CD4-positive, CD25-positive, alpha-beta regulatory T cell (primary cell): ENCODE measurements at regions not wholly inside any gene's neighbourhood (a gene's known extent, or its start where the extent isn't known, plus 50 kb on each side); places are given as distances from the start of the nearest gene placed in this dataset.
"Not testable (repeated sequence)": the region's sequence is repeated elsewhere in the genome, so short reads cannot be mapped to it uniquely, and the experiment has no call there.

Experiments
- ATAC-seq, 2 donors: fragments of 150-1000 bp; cut with Tn5 transposase; one replicate each; pipeline ENCODE4 v1.10.0; 2021; ENCODE audit warnings: low read depth in 2 of 2, moderate number of reproducible peaks in 2 of 2, moderate library complexity in 1 of 2
- DNase-seq, 3 donors: peaks; one replicate each; pipeline versions ENCODE4 v3.0.0 to v3.0.0-alpha.2; 2012 to 2022; ENCODE audit warnings: mixed read lengths in 1 of 3
- H3K27ac ChIP-seq: one replicate; pipeline ENCODE4 v1.7.0; 2013; ENCODE audit warnings: mild to moderate bottlenecking, low read length; ENCODE audit not compliant: insufficient read depth, poor library complexity, severe bottlenecking
- H3K27me3 ChIP-seq: one replicate; pipeline ENCODE4 v1.7.0; 2013; ENCODE audit warnings: low read length; ENCODE audit not compliant: control insufficient read depth, insufficient read depth
- H3K36me3 ChIP-seq: one replicate; pipeline ENCODE4 v1.7.0; 2013; ENCODE audit warnings: mild to moderate bottlenecking, low read length, moderate library complexity; ENCODE audit not compliant: control insufficient read depth, insufficient read depth
- H3K4me1 ChIP-seq: 2 replicates; pipeline ENCODE4 v1.7.0; 2013; ENCODE audit warnings: mild to moderate bottlenecking, low read length; ENCODE audit not compliant: insufficient read depth, control insufficient read depth, poor library complexity, severe bottlenecking
- H3K4me3 ChIP-seq: one replicate; pipeline ENCODE4 v1.7.0; 2013; ENCODE audit warnings: low read depth, mild to moderate bottlenecking, low read length, moderate library complexity
- H3K9me3 ChIP-seq, 2 experiments: 1 replicate in 1 of 2; 2 replicates in 1 of 2; pipeline ENCODE4 v1.7.0; 2013; ENCODE audit warnings: low read length in 2 of 2, mild to moderate bottlenecking in 1 of 2, moderate library complexity in 1 of 2; ENCODE audit not compliant: control insufficient read depth in 2 of 2
- H3K27ac Mint-ChIP-seq, 3 donors: one replicate each; pipeline ENCODE4 v1.8.0; 2020 to 2022; ENCODE audit warnings: mild to moderate bottlenecking in 3 of 3, mixed read lengths in 3 of 3, moderate library complexity in 2 of 3
- H3K27me3 Mint-ChIP-seq: one replicate; pipeline ENCODE4 v1.8.0; 2022; ENCODE audit warnings: mild to moderate bottlenecking, mixed read lengths
- H3K36me3 Mint-ChIP-seq: one replicate; pipeline ENCODE4 v1.8.0; 2020; ENCODE audit warnings: mixed read lengths
- H3K4me1 Mint-ChIP-seq, 4 donors: one replicate each; pipeline ENCODE4 v1.8.0; 2020 to 2022; ENCODE audit warnings: mixed read lengths in 4 of 4, mild to moderate bottlenecking in 1 of 4
- H3K4me3 Mint-ChIP-seq, 4 donors: one replicate each; pipeline ENCODE4 v1.8.0; 2020 to 2022; ENCODE audit warnings: mild to moderate bottlenecking in 4 of 4, mixed read lengths in 4 of 4, moderate library complexity in 3 of 4
- H3K9me3 Mint-ChIP-seq, 7 donors: one replicate each; pipeline ENCODE4 v1.8.0; 2020 to 2022; ENCODE audit warnings: mixed read lengths in 7 of 7, mild to moderate bottlenecking in 3 of 7, moderate library complexity in 2 of 7

DNA sequence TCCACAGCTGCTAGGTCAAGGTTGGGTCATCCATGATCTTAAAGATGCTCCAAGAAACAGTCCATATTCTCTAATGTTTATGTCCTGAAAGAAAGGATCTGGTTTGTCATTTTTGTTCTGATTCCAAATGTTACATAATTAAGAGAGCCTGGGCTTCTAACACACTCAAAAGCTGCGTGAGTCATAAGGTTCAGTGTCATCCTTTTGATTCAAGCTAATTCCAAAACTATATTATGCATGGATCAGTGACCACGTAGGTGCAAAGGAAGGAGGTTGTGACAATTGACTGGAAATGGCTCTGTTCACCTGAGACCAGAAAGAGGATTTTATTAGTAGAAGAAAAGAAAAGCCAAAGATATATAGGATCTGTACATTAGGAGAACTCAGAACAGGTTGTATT is 268.7 kb upstream of the GK2 start:
- DNase-seq = no peak
- H3K36me3 Mint-ChIP-seq = no peaks in the 10 kb centered on the region
- ATAC-seq = no peak
- no peak overlapping the region for H3K4me3 Mint-ChIP-seq
- H3K36me3 ChIP-seq = no peaks in the 10 kb centered on the region
- H3K9me3 ChIP-seq = no peaks in the 10 kb centered on the region
- H3K27ac Mint-ChIP-seq = no peak overlapping the region
- H3K27me3 Mint-ChIP-seq = no peaks in the 10 kb centered on the region
- H3K4me1 Mint-ChIP-seq = peaks cover 0 to 7% (median 1%) of the 10 kb centered on the region in 4 donors
- no peak overlapping the region for H3K4me3 ChIP-seq
- H3K4me1 ChIP-seq = no peaks in the 10 kb centered on the region
- no peaks in the 10 kb centered on the region for H3K27me3 ChIP-seq
- H3K9me3 Mint-ChIP-seq = peaks cover 0 to 3% (median 2%) of the 10 kb centered on the region in 7 donors
- H3K27ac ChIP-seq = no peak overlapping the region

DNA sequence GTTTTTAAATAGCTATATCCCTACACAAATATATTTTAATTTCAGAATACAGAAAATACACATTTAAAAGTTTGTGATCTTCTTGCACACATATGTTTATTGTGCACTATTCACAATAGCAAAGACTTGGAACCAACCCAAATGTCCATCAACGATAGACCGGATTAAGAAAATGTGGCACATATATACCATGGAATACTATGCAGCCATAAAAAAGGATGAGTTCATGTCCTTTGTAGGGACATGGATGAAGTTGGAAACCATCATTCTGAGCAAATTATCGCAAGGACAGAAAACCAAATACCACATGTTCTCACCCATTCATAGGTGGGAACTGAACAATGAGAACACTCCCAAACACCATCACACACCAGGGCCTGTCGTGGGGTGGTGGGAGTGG is 266.9 kb upstream of the GK2 start:
- H3K9me3 Mint-ChIP-seq, H3K27ac Mint-ChIP-seq, H3K4me1 ChIP-seq, H3K4me3 Mint-ChIP-seq, H3K27me3 Mint-ChIP-seq, H3K9me3 ChIP-seq, H3K27me3 ChIP-seq, H3K36me3 ChIP-seq, H3K27ac ChIP-seq, H3K4me1 Mint-ChIP-seq, H3K4me3 ChIP-seq, ATAC-seq, DNase-seq, H3K36me3 Mint-ChIP-seq: not testable (repeated sequence)

GRCh38 chr4:79673898-79674297 is 265.9 kb upstream of the GK2 start:
- H3K4me3 ChIP-seq = no peak overlapping the region
- no peak overlapping the region for H3K27ac ChIP-seq
- no peak overlapping the region for H3K4me3 Mint-ChIP-seq
- H3K27me3 Mint-ChIP-seq = no peaks in the 10 kb centered on the region
- H3K36me3 Mint-ChIP-seq = no peaks in the 10 kb centered on the region
- H3K4me1 ChIP-seq = no peaks in the 10 kb centered on the region
- no peaks in the 10 kb centered on the region for H3K9me3 ChIP-seq
- no peak for ATAC-seq
- no peaks in the 10 kb centered on the region for H3K36me3 ChIP-seq
- H3K27me3 ChIP-seq = no peaks in the 10 kb centered on the region
- peaks cover 0 to 7% (median 0%) of the 10 kb centered on the region in 4 donors for H3K4me1 Mint-ChIP-seq
- peaks cover 0 to 16% (median 3%) of the 10 kb centered on the region in 7 donors for H3K9me3 Mint-ChIP-seq
- no peak for DNase-seq
- no peak overlapping the region for H3K27ac Mint-ChIP-seq

DNA sequence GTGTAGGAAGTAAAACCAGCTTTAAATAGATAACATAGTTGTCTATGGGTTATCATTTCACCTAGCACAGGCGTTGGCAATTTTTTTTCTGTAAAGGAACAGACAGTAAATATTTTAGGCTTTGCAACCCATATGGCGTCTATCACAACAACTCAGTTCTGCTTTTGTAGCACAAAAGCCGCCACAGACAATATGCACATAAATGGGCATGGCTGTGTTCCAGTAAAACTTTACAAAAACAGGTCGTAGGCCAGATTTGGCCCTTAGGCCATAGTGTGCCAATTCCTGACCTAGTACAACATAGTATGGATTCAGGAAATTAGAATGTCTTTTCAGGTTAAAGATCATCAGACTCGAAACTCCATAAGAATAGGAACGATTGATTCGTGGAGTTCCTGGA is 265.3 kb upstream of the GK2 start:
- no peak for DNase-seq
- Mint-ChIP-seq H3K27me3 (no peaks in the 10 kb centered on the region), H3K36me3 (no peaks in the 10 kb centered on the region), H3K4me3 (no peak overlapping the region), H3K4me1 (peaks cover 0 to 1% (median 0%) of the 10 kb centered on the region in 4 donors), H3K27ac (no peak overlapping the region), H3K9me3 (peaks cover 0 to 21% (median 3%) of the 10 kb centered on the region in 7 donors)
- Histone ChIP-seq H3K36me3 (no peaks in the 10 kb centered on the region), H3K4me1 (no peaks in the 10 kb centered on the region), H3K27ac (no peak overlapping the region), H3K9me3 (no peaks in the 10 kb centered on the region), H3K4me3 (no peak overlapping the region), H3K27me3 (no peaks in the 10 kb centered on the region)
- no peak for ATAC-seq

DNA sequence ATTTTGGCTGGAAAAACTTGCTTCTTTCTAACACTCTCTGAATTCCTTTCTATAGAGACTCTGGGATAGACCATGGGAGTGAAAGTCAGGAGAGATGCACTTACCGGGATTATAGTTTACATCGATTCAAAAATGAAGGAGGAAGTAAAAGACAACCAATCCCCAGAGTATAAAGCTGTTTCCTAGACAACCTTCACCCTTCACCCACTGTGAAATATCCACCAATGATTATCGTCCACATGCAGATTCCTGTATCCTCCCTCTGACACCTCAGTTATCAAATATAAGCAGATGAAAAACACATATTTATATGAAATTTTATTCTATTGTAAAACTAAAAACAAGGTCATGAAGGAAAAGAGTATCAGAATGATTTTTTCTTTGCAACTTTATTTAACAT is 258.8 kb upstream of the GK2 start:
- peaks cover 0 to 22% (median 2%) of the 10 kb centered on the region in 7 donors for H3K9me3 Mint-ChIP-seq
- H3K27me3 Mint-ChIP-seq = no peaks in the 10 kb centered on the region
- H3K27me3 ChIP-seq = no peaks in the 10 kb centered on the region
- no peak overlapping the region for H3K27ac Mint-ChIP-seq
- no peaks in the 10 kb centered on the region for H3K9me3 ChIP-seq
- H3K36me3 ChIP-seq = no peaks in the 10 kb centered on the region
- ATAC-seq = no peak
- no peak for DNase-seq
- no peaks in the 10 kb centered on the region for H3K4me1 Mint-ChIP-seq
- no peaks in the 10 kb centered on the region for H3K4me1 ChIP-seq
- H3K36me3 Mint-ChIP-seq = no peaks in the 10 kb centered on the region
- H3K4me3 ChIP-seq = no peak overlapping the region
- no peak overlapping the region for H3K27ac ChIP-seq
- no peak overlapping the region for H3K4me3 Mint-ChIP-seq

GRCh38 chr4:79666112-79666511 is 258.1 kb upstream of the GK2 start:
- Histone ChIP-seq H3K9me3 (no peaks in the 10 kb centered on the region), H3K4me3 (no peak overlapping the region), H3K27me3 (no peaks in the 10 kb centered on the region), H3K27ac (no peak overlapping the region), H3K36me3 (no peaks in the 10 kb centered on the region), H3K4me1 (no peaks in the 10 kb centered on the region)
- no peak overlapping the region for H3K27ac Mint-ChIP-seq
- ATAC-seq = no peak
- no peak overlapping the region for H3K4me3 Mint-ChIP-seq
- peaks cover 0 to 22% (median 2%) of the 10 kb centered on the region in 7 donors for H3K9me3 Mint-ChIP-seq
- no peaks in the 10 kb centered on the region for H3K27me3 Mint-ChIP-seq
- no peaks in the 10 kb centered on the region for H3K36me3 Mint-ChIP-seq
- no peak for DNase-seq
- no peaks in the 10 kb centered on the region for H3K4me1 Mint-ChIP-seq

DNA sequence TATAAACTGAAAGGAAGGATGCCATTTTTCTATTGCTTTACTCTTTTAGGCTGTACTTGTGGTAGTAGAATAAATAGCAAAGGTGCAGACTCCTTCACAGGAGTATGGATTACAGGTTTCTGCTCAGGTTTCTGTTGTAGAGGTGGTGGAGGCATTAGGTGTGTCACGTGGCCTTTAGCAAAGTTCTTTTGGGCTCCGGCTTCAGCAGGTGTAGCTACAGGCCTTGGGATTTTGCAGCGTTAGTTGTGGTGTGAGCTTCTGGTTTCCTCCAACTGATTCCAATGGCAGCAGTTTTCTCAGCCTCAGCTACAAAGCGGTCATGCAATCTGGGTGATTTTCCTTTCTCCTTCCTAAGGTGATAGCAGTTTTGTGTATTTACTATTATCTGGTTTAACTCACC is 255.8 kb upstream of the GK2 start:
- no peak for ATAC-seq
- Histone ChIP-seq H3K4me1 (no peaks in the 10 kb centered on the region), H3K27ac (no peak overlapping the region), H3K4me3 (no peak overlapping the region), H3K36me3 (no peaks in the 10 kb centered on the region), H3K27me3 (no peaks in the 10 kb centered on the region), H3K9me3 (no peaks in the 10 kb centered on the region)
- no peak for DNase-seq
- peaks cover 2 to 11% (median 6%) of the 10 kb centered on the region in 7 donors for H3K9me3 Mint-ChIP-seq
- H3K27ac Mint-ChIP-seq = no peak overlapping the region
- H3K36me3 Mint-ChIP-seq = peaks cover under 1% of the 10 kb centered on the region
- H3K4me1 Mint-ChIP-seq = no peaks in the 10 kb centered on the region
- no peaks in the 10 kb centered on the region for H3K27me3 Mint-ChIP-seq
- no peak overlapping the region for H3K4me3 Mint-ChIP-seq

GRCh38 chr4:79663141-79663540 is 255.1 kb upstream of the GK2 start:
- H3K4me3 ChIP-seq = no peak overlapping the region

More at GRCh38 chr4:79663141-79663540, 255.1 kb upstream of the GK2 start:
- ATAC-seq (no peak), DNase-seq (no peak)
- no peaks in the 10 kb centered on the region for H3K9me3 ChIP-seq
- peak overlapping the region in 1 of 4 donors; percentile 65 for H3K4me3 Mint-ChIP-seq
- no peaks in the 10 kb centered on the region for H3K4me1 Mint-ChIP-seq
- H3K27me3 ChIP-seq = no peaks in the 10 kb centered on the region
- peaks cover 5% of the 10 kb centered on the region for H3K36me3 Mint-ChIP-seq
- H3K9me3 Mint-ChIP-seq = peaks cover 2 to 9% (median 5%) of the 10 kb centered on the region in 7 donors
- H3K36me3 ChIP-seq = no peaks in the 10 kb centered on the region
- H3K4me1 ChIP-seq = no peaks in the 10 kb centered on the region
- no peaks in the 10 kb centered on the region for H3K27me3 Mint-ChIP-seq
- H3K27ac Mint-ChIP-seq = no peak overlapping the region
- H3K27ac ChIP-seq = no peak overlapping the region
